Hepatocyte (in vitro differentiated cells): ENCODE measurements at regions not wholly inside any gene's neighbourhood (a gene's known extent, or its start where the extent isn't known, plus 50 kb on each side); places are given as distances from the start of the nearest gene placed in this dataset.

Source experiments
- DNase-seq: peaks from one replicate; pipeline ENCODE4 v3.0.0-alpha.2; 2016; ENCODE audit warnings: low spot score
- H2AFZ ChIP-seq: fragments of 200-600 bp; sonication (generic); 2 replicates; pipeline ENCODE4 v1.6.0; 2016; ENCODE audit warnings: antibody characterized with exemption, mild to moderate bottlenecking
- H3K27ac ChIP-seq: fragments of 200-600 bp; sonication (generic); 2 replicates; pipeline ENCODE4 v1.5.1; 2016; ENCODE audit warnings: mild to moderate bottlenecking
- H3K27me3 ChIP-seq: fragments of 200-600 bp; sonication (generic); 2 replicates; pipeline ENCODE4 v1.6.1; 2016
- H3K36me3 ChIP-seq: fragments of 200-600 bp; sonication (generic); replicated peaks from 2 replicates; pipeline ENCODE4 v1.5.1; 2016; ENCODE audit warnings: low read depth; ENCODE audit not compliant: insufficient read depth
- H3K4me1 ChIP-seq: fragments of 200-600 bp; sonication (generic); 2 replicates; pipeline ENCODE4 v1.5.1; 2016; ENCODE audit warnings: mild to moderate bottlenecking, moderate library complexity; ENCODE audit not compliant: insufficient read depth
- H3K4me2 ChIP-seq: fragments of 200-600 bp; sonication (generic); 2 replicates; pipeline ENCODE4 v1.6.0; 2016
- H3K4me3 ChIP-seq: fragments of 200-600 bp; sonication (generic); 2 replicates; pipeline ENCODE4 v1.5.1; 2016; ENCODE audit warnings: mild to moderate bottlenecking
- H3K79me2 ChIP-seq: fragments of 200-600 bp; sonication (generic); 2 replicates; pipeline ENCODE4 v1.6.0; 2017; ENCODE audit warnings: mild to moderate bottlenecking
- H3K9me2 ChIP-seq: fragments of 200-600 bp; sonication (generic); replicated peaks from 2 replicates; pipeline ENCODE4 v1.6.0; 2017; ENCODE audit warnings: mild to moderate bottlenecking; ENCODE audit not compliant: insufficient read depth
- H3K9me3 ChIP-seq: fragments of 200-600 bp; sonication (generic); 2 replicates; pipeline ENCODE4 v1.5.1; 2016; ENCODE audit warnings: low read depth, mild to moderate bottlenecking
- H4K20me1 ChIP-seq: fragments of 200-600 bp; sonication (generic); 2 replicates; pipeline ENCODE4 v1.6.0; 2016; ENCODE audit warnings: mild to moderate bottlenecking; ENCODE audit not compliant: insufficient read depth, poor library complexity, severe bottlenecking
- EZH2 ChIP-seq: fragments of 200-600 bp; sonication (generic); IDR thresholded peaks from 2 replicates; pipeline ENCODE4 v1.6.1; 2016; ENCODE audit warnings: antibody characterized with exemption, mild to moderate bottlenecking, borderline replicate concordance
- EZH2phosphoT487 ChIP-seq: fragments of 200-600 bp; sonication (generic); IDR thresholded peaks from one replicate; pipeline ENCODE4 v1.6.1; 2018; ENCODE audit warnings: antibody characterized with exemption, mild to moderate bottlenecking, low read depth, moderate library complexity; ENCODE audit not compliant: unreplicated experiment, severe bottlenecking
- WGBS: methylation state at CpG from one replicate; pipeline ENCODE4 v1.1.6; 2016; ENCODE audit warnings: low lambda C conversion rate; ENCODE audit errors: missing lambda C conversion rate; 5-methylcytosine and 5-hydroxymethylcytosine counted together
- TF ChIP-seq, protein P1 (sequence below): fragments of 200-600 bp; sonication (generic); IDR thresholded peaks from 2 replicates; pipeline ENCODE4 v1.5.1; 2016; ENCODE audit warnings: antibody characterized with exemption, mild to moderate bottlenecking; ENCODE audit not compliant: poor library complexity

DNA sequence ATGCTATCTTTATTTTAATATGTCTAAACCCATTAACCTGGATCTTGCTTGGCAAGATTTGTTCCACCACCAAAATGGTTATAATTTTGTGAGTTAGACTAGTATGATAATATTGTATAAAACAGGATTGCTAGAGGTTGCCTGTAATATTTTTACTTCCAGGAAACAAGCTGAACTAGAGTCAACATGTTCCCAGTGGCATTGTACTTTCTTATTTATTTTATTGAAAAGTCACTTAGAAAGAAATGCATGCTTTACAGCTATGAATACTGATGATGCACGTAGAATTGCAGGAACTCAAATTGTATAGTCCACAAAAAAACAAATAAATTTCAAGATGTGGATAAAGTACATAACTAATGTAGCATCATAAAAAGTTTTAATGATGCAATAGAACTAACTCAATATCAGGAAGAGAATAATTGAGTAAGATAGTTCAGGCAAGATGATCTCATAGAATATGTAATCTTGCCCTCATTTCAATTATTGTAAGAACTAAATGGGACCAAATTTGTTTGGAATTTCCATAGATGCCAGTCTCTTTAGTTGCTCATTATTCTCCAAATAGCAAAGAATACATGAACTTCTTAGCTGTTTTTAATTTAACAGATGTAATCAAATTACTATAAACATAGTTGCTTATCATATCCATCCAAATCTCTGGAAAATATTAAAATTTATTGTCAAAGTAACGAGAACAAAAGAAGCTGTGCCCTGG lies 451.8 kb downstream of the COL12A1 start:
- TF ChIP-seq EZH2phosphoT487, result no peak
- no peak for TF ChIP-seq EZH2
- TF ChIP-seq, protein P1, sequence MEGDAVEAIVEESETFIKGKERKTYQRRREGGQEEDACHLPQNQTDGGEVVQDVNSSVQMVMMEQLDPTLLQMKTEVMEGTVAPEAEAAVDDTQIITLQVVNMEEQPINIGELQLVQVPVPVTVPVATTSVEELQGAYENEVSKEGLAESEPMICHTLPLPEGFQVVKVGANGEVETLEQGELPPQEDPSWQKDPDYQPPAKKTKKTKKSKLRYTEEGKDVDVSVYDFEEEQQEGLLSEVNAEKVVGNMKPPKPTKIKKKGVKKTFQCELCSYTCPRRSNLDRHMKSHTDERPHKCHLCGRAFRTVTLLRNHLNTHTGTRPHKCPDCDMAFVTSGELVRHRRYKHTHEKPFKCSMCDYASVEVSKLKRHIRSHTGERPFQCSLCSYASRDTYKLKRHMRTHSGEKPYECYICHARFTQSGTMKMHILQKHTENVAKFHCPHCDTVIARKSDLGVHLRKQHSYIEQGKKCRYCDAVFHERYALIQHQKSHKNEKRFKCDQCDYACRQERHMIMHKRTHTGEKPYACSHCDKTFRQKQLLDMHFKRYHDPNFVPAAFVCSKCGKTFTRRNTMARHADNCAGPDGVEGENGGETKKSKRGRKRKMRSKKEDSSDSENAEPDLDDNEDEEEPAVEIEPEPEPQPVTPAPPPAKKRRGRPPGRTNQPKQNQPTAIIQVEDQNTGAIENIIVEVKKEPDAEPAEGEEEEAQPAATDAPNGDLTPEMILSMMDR, result no peak
- no peak overlapping the region for H2AFZ ChIP-seq
- DNase-seq, result no peak
- no peak overlapping the region for H3K27ac ChIP-seq
- WGBS, result 74% methylated on average over 2 of the region's 2 CpGs
- H3K4me1 ChIP-seq, result no peaks in the 10 kb centered on the region
- no peaks in the 10 kb centered on the region for H3K27me3 ChIP-seq
- no peaks in the 10 kb centered on the region for H3K9me3 ChIP-seq
- no peaks in the 10 kb centered on the region for H3K9me2 ChIP-seq
- no peak overlapping the region for H3K4me3 ChIP-seq
- H3K36me3 ChIP-seq, result no peaks in the 10 kb centered on the region
- no peaks in the 10 kb centered on the region for H4K20me1 ChIP-seq
- no peak overlapping the region for H3K4me2 ChIP-seq
- H3K79me2 ChIP-seq, result no peaks in the 10 kb centered on the region

DNA sequence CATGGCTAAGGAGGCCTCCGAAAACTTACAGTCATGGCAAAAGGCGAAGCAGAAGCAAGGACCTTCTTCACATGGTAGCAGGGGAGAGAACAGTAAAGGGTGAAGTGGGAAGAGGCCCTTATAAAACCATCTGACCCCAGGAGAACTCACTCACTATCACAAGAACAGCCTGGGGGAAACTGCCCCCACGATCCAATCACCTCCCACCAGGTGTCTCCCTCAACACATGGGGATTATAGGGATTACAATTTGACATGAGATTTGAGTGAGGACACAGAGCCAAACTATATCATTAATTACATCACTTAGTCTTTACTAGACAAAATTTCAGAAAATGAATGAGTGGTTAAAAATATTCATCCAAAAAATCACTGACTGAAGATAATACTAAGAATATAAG lies 453.6 kb downstream of the COL12A1 start:
- TF ChIP-seq EZH2, result no peak
- TF ChIP-seq EZH2phosphoT487, result no peak
- TF ChIP-seq, protein P1, result no peak
- Histone ChIP-seq H3K27me3 (no peaks in the 10 kb centered on the region), H3K4me3 (no peak overlapping the region), H3K79me2 (no peaks in the 10 kb centered on the region), H3K9me2 (no peaks in the 10 kb centered on the region), H3K9me3 (no peaks in the 10 kb centered on the region), H4K20me1 (no peaks in the 10 kb centered on the region), H3K36me3 (no peaks in the 10 kb centered on the region), H3K4me2 (no peak overlapping the region), H3K4me1 (no peaks in the 10 kb centered on the region), H3K27ac (no peak overlapping the region), H2AFZ (no peak overlapping the region)
- no peak for DNase-seq
- WGBS, result 76% methylated on average over 3 of the region's 3 CpGs

DNA sequence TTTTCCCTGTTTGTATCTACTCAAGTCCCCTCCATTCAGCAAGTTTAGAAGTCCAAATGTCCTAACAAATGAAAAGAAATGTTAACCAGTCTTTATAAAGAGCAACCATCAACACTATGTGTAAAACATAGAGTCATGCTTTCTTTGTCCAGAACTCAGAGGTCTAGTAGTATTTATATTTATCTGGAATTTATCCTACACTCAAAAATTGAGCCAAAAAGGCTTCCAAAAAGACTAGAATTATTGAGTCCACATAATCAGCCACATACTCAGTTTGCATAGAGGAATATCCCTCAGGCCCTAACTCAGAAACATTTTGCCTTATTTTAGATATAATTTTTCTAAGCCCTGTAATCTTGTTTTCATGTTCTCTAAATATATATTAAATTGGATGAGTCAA lies 455.0 kb downstream of the COL12A1 start:
- Histone ChIP-seq H3K9me2 (no peaks in the 10 kb centered on the region), H2AFZ (no peak overlapping the region), H3K27ac (no peak overlapping the region), H3K79me2 (no peaks in the 10 kb centered on the region), H3K9me3 (no peaks in the 10 kb centered on the region), H3K36me3 (no peaks in the 10 kb centered on the region), H3K4me3 (no peak overlapping the region), H3K4me2 (no peak overlapping the region), H4K20me1 (no peaks in the 10 kb centered on the region), H3K4me1 (no peaks in the 10 kb centered on the region), H3K27me3 (no peaks in the 10 kb centered on the region)
- TF ChIP-seq EZH2phosphoT487 (no peak), EZH2 (no peak)
- TF ChIP-seq, protein P1, result no peak
- no peak for DNase-seq
